ENCODE measurements at regions not wholly inside any gene's neighbourhood (a gene's known extent, or its start where the extent isn't known, plus 50 kb on each side); places are given as distances from the start of the nearest gene placed in this dataset.

GRCh38 chr1:230009611-230010313, 57.3 kb upstream of the GALNT2 start:
- DNase-seq (ENCODE audit: low read depth), result no peak
- H3K4me3 ChIP-seq (ENCODE audit: low read depth, low read length), result no peak overlapping the region

- DNase-seq (ENCODE audit: low read depth), result no peak
Measured at GRCh38 chr1:230010603-230011332, 56.3 kb upstream of the GALNT2 start.

GRCh38 chr1:230011333-230012092, 55.5 kb upstream of the GALNT2 start:
- no peak for DNase-seq (ENCODE audit: low read depth)

More at GRCh38 chr1:230010603-230011332, 56.3 kb upstream of the GALNT2 start:
- H3K4me3 ChIP-seq (ENCODE audit: low read depth, low read length), result no peak overlapping the region

GRCh38 chr1:230012093-230012393, 55.0 kb upstream of the GALNT2 start:
- no peak overlapping the region for H3K4me3 ChIP-seq (ENCODE audit: low read depth, low read length)
- no peak for DNase-seq (ENCODE audit: low read depth)

More at GRCh38 chr1:230011333-230012092, 55.5 kb upstream of the GALNT2 start:
- no peak overlapping the region for H3K4me3 ChIP-seq (ENCODE audit: low read depth, low read length)

GRCh38 chr1:230012741-230013140, 54.3 kb upstream of the GALNT2 start:
- DNase-seq (ENCODE audit: low read depth), result no peak
- H3K4me3 ChIP-seq (ENCODE audit: low read depth, low read length), result no peak overlapping the region

GRCh38 chr1:230016159-230016558, 50.9 kb upstream of the GALNT2 start:
- DNase-seq (ENCODE audit: low read depth), result no peak
- H3K4me3 ChIP-seq (ENCODE audit: low read depth, low read length), result no peak overlapping the region
